ENCODE measurements at regions not wholly inside any gene's neighbourhood (a gene's known extent, or its start where the extent isn't known, plus 50 kb on each side); places are given as distances from the start of the nearest gene placed in this dataset.
A peak's percentile ranks its signal among the peaks of the same experiment; 100 is the strongest.
"Not testable (repeated sequence)": the region's sequence is repeated elsewhere in the genome, so short reads cannot be mapped to it uniquely, and the experiment has no call there.

DNA sequence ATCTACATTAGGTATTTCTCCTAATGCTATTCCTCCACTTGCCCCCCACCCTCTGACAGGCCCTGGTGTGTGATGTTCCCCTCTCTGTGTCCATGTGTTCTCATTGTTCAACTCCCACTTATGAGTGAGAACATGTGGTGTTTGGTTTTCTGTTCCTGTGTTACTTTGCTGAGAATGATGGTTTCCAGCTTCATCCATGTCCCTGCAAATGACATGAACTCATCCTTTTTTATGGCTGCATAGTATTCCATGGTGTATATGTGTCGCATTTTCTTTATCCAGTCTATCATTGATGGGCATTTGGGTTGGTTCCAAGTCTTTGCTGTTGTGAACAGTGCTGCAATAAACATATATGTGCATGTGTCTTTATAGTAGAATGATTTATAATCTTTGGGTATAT is 50.6 kb upstream of the GRHL3 start:
- DNase-seq (ENCODE audit: low read depth) = not testable (repeated sequence)

DNA sequence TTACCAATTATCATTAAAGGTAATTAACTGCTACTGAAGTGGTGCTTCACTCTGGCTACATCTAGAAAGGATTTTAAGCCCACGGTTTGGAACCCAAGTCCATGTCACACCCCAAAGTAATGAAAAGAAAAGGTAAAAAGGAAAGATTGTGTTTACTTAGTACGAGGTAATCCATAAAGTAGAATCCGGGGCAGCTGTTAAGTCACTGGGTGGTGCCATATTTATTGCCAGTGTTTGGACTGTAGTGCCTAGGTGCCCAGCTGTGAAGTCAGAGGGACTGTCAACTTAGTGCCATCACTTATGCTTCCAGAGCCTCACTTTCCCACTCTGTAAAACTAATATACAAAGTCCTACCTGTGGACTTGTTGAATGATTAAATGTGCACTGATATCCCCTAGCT is 52.2 kb upstream of the GRHL3 start:
- no peak for DNase-seq (ENCODE audit: low read depth)

GRCh38 chr1:24266398-24266941 is 52.7 kb upstream of the GRHL3 start:
- DNase-seq (ENCODE audit: low read depth) = peak; percentile 84

DNA sequence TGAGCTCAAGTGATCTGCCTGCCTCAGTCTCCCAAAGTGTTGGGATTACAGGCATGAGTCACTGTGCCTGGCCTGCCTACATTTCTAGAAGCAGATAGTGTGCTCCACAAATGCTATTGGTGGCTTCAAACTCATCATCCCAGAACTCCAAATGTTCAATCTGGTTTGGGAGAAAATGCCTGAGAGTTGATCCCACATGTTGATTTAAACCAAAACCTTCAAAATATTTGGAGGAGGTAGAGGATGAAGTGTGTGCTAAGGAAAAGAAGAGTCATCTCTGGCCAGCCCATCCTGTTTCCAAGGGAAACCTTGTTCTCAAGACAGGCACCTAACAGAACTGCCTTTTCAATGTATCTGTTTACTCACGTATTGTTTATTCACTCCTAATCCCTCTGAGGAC is 55.4 kb upstream of the GRHL3 start:
- DNase-seq (ENCODE audit: low read depth) = no peak

DNA sequence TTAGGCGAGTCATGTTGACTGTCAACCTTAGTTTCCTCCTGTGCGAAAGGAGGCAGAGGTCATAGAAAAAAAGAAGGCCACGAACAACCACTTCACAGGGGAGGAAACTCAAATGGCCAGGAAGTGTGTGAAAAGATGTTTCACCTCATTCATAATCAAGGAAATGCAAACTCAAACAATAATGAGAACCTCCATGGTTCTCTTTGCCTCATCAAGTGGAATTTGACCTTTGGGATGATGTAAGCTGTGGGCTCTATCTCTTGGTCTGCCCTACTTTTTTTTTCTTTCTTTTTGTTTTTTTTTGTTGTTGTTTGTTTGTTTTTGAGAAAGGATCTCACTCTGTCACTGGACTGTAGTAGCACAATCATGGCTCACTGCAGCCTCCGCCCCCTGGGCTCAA is 55.9 kb upstream of the GRHL3 start:
- DNase-seq (ENCODE audit: low read depth) = no peak

DNA sequence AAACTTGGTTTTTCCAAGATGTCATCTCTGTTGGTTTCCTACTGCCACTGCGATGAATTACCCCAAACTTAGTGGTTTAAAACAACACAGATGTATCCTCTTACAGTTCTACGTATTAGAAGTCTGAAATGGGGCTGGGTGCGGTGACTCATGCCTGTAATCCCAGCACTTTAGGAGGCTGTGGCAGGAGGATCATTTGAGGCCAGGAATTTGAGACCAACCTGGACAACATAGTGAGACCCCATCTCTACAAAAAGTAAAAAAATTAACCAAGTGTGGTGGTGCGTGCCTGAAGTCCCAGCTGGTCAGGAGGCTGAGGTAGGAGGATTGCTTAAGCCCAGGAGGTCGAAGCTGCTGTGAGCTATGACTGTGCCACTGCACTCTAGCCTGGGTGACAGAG is 57.2 kb upstream of the GRHL3 start:
- DNase-seq (ENCODE audit: low read depth) = no peak

GRCh38 chr1:24258735-24259424 is 60.3 kb upstream of the GRHL3 start:
- DNase-seq (ENCODE audit: low read depth) = no peak

DNA sequence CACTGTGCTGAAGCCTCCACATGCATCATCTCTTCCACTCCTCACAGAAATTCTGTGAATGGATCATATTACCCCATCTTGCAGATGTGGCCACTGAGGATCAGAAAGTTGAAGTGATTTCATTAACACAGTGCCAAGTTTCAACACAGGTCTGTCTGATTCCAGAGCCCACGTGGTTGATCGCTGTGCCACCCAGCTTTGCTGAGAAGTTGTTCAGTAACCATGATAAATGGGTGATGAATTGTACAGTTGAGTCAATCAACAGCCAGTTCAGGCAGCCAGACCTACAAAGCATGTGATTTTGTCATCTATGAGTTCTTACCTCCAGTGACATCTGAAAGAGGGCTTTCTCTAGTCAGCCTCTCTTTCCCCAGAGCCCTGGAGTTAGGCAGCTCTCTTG is 61.8 kb upstream of the GRHL3 start:
- DNase-seq (ENCODE audit: low read depth) = no peak

DNA sequence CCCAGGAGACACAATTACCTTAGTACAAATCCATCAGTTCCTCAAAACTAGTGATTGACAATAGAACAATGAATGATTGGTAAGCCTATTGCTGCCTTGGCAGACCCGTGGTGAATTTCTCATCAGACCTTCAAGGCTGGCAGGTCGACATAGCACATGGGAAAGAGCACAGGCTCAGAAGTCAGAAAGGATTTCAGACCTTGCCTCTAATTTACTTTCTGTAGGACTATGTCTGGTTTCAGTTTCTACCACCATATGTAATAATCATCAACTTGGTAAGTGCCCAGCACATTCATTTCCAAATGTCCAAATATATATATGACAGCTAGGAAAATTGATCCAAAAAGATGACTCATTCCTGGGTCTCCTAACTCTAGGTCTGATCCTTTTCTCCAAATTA is 62.5 kb upstream of the GRHL3 start:
- DNase-seq (ENCODE audit: low read depth) = no peak

DNA sequence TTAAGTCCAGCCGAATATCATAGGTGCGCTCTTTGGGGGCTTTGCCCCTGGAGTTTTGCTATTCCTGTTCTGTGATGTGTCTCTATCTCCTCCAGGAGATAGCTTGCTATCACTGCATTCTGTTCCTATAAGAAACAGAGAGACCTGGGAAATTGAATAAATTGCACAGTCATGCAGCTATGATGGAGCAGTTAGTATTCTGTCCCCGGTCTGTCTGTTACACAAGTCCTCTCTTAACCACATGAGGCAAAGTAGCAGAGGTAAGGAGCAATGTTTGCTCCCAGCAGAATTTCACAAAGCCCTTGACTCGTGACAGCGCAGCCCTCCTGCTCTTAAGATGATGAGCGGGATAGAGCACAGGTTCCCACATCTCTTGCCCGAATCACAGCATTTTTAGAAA is 63.9 kb upstream of the GRHL3 start:
- no peak for DNase-seq (ENCODE audit: low read depth)

- DNase-seq (ENCODE audit: low read depth) = no peak
Measured at GRCh38 chr1:24254783-24255182, 64.4 kb upstream of the GRHL3 start.

DNA sequence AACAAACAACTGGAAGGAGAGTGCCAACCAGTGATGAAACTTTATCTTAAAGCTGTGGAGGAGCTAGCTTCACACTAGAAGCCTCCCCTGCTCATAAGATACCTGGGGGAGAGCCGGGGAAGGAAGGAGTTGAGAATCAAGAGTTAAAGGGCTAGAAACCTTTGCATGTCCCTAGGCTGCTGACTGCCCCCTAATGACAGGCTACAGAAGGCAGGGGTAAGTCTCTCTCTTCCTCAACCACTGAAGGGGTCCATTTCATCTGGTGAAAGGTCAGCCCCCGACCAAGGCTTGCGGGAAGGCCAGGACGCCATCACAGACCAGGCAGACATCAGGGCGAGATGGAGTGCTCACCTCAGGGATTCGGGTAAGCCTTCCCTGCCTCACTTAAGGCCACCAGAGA is 65.6 kb upstream of the GRHL3 start:
- DNase-seq (ENCODE audit: low read depth) = no peak

- DNase-seq (ENCODE audit: low read depth) = no peak
Measured at GRCh38 chr1:24252185-24252780, 65.2 kb upstream of the IFNLR1 start.

DNA sequence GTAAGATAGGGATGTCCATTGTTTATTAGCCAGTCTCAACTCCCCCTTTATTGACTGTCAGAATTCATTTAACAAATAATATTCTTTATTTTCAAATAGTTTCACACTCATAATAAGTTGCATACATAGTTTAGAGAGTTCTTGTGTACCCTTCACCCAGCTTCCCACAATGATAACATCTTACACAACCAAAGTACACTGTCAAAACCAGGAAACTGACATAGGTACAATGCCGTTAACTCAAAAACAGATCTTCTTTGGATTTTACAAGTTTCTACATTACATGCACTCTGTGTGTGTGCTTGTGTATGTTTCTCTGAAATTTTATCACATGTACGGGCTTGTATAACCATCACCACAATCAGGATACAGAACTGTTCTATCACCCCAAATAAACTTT is 64.4 kb upstream of the IFNLR1 start:
- no peak for DNase-seq (ENCODE audit: low read depth)

- DNase-seq (ENCODE audit: low read depth) = no peak
Measured at GRCh38 chr1:24250791-24251190, 63.7 kb upstream of the IFNLR1 start.

DNA sequence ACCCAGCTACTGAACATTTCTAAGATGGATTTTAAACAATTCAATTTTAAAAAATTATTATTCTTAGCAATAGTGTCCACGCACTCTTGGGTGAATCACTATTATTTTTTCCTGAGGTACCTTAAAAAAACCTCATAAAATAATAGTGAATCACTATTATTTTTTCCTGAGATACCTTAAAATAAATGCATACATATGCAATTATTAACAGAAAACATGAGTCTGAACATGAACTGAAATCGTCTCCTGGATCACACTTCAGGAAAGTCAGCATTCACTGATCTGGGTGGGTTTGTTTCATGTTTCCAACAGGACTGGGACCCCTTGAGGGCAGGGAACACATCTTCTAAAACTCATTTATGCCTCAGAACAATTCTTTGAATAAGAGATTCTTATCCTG is 63.1 kb upstream of the IFNLR1 start:
- no peak for DNase-seq (ENCODE audit: low read depth)

GRCh38 chr1:24248859-24249258 is 61.8 kb upstream of the IFNLR1 start:
- DNase-seq (ENCODE audit: low read depth) = no peak

GRCh38 chr1:24247337-24247736 is 60.2 kb upstream of the IFNLR1 start:
- DNase-seq (ENCODE audit: low read depth) = not testable (repeated sequence)

GRCh38 chr1:24244519-24245268 is 57.6 kb upstream of the IFNLR1 start:
- no peak for DNase-seq (ENCODE audit: low read depth)

DNA sequence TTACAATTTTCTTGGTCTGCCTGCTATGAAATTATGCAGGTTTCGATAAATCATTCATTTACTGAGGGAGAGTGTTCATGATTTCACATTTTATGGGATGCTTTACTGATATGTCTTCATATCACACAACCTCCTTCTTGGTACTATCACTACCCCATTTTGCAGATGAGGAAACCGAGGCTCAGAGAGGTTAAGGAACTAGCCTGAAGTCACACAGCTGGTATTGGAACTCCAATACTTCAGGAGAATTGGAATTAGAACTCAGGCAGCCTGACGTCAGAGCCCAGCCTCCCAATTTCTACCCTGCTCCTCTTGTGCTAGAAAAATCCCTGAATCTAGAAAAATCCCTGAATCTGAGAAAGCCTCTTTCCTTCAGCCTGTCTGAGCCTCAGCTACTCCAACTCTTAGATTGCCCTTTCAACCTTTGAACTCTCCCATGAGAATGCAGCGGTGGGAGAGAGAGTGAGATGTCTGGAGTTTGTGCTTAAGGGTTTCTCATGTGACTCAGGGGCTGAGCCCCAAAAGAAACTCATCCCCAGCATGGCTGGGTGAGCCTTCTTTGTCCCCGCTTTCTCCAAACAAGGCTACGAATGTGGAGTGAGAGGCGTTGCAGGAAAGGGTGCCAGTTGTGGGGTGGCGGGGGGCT is 50.8 kb upstream of the IFNLR1 start:
- no peak for DNase-seq (ENCODE audit: low read depth)

- DNase-seq (ENCODE audit: low read depth) = peak; percentile 67
Measured at GRCh38 chr1:24236789-24237371, 49.8 kb upstream of the IFNLR1 start.

Measured in iris pigment epithelial cell (primary cell).